Activated CD4-positive, alpha-beta T cell treated with anti-CD3 and anti-CD28 coated beads, Interleukin-2, amount 50 U/mL, for 48 hours (primary cell): ENCODE measurements at regions not wholly inside any gene's neighbourhood (a gene's known extent, or its start where the extent isn't known, plus 50 kb on each side); places are given as distances from the start of the nearest gene placed in this dataset.

Experiments
- DNase-seq, 2 experiments: peaks; one replicate each; pipeline ENCODE4 v3.0.0-alpha.2; 2020

- DNase-seq = no peak
These were observed 381.0 kb downstream of the SOX2 start for GRCh38 chr3:182092662-182093262.

DNA sequence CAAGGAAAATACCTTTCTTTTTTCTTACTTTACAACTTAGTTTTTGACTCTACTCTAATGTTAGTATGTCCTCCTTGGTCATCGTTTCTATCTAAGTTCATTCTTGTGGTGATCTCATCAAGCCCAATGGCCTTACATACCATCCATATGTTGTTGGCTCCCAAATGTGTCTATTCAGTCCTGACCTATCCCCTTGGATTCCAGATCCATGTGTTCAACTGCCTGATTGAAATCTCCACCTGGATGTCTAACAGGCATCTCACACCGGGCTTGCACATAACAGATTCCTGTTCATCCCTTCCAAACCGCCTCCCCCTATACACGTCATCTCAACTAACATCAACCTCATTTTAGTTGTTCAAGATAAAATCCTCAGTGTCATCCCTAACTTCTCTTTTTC, 382.6 kb downstream of the SOX2 start:
- DNase-seq = no peak

DNA sequence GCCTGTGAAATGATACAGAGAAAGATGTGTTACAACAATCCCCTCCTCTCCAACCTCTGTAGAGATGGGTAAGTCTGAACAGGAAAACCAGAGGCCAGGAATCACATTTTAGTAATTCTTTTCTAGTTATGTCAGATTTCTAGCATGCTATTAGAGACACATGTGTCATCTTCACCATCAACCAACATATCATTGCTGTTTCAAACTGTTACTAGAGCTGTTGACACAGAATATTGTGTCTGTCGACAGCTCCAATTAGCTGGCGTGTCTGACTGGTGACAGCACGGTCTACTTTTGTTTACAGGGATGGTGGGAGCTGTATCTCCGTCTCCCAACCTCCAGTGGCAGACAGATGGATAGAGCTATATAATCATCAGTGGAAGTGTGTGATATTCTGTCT, 393.2 kb downstream of the SOX2 start:
- no peak for DNase-seq

DNA sequence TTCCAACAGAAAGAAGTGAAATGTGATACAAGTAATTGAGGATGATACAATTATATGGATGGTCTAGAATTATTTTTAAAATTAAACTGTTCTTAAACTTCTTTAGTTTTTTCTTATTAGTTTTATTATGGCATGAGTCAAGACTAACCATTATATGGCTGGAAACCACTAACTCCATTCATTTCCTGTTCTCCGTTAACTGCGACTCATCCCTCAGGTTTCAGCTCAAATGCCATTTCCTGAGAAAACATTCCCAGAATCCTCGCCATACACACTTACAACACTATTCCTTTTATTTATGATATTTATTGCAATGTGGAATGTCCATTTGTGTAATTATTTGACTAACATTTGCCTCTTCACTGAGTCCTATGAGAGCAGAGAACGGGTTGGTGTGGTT, 394.1 kb downstream of the SOX2 start:
- DNase-seq = no peak

DNA sequence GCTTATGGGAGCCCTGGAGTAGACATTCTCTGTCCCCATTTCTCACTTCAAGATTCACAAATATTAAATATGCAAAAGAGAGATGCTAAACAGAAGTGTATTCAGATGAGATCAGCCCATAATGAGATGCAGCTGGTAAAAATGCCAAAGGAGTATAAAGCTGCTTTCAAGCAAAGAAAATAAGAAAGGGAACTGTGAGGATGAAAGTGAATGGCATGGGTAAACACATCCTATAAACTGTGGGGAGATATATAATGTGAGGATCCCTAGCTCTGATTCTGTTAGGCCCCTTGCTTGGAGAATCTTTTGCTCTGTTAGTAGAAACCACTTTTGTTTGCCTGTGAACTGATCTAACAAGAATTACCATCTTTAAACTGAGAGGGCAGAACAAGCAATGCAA, 396.6 kb downstream of the SOX2 start:
- no peak for DNase-seq

- no peak for DNase-seq
These were observed 400.2 kb downstream of the SOX2 start for GRCh38 chr3:182111967-182112366.

- no peak for DNase-seq
These were observed 403.7 kb downstream of the SOX2 start for GRCh38 chr3:182115328-182116015.

DNA sequence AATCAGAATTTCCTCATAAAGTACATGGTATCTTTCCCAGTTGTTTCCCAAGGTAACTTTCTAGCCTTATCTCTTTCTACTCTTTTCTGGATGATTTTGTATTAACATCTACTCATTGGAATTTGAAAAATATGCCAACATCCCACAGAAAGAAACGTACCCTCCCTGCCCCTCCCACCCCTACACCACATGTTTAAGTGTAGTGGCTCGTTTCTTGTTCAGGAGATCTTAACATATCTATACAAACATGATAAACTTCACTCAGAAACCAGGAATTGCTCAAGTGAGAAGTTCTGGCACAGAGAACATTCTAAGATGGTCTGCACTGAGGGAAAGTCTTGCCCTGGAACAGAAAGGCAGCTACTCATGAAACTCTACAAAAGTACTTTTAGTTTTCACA, 404.7 kb downstream of the SOX2 start:
- no peak for DNase-seq

DNA sequence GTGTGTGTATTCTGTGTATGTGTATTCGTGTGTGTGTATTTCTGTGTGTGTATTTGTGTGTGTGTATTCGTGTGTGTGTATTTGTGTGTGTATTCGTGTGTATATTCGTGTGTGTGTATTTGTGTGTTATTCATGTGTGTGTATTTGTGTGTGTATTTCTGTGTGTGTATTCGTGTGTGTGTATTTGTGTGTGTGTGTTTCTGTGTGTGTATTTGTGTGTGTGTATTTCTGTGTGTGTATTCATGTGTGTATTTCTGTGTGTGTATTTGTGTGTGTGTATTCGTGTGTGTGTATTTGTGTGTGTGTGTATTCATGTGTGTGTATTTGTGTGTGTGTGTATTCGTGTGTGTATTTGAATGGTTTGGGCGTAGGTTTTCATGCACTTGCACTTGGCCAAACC, 405.4 kb downstream of the SOX2 start:
- no peak for DNase-seq

- no peak for DNase-seq
These were observed 405.9 kb downstream of the SOX2 start for GRCh38 chr3:182117583-182117982.

- DNase-seq = no peak
These were observed 406.3 kb downstream of the SOX2 start for GRCh38 chr3:182118066-182118465.

- no peak for DNase-seq
These were observed 409.7 kb downstream of the SOX2 start for GRCh38 chr3:182121401-182121800.

DNA sequence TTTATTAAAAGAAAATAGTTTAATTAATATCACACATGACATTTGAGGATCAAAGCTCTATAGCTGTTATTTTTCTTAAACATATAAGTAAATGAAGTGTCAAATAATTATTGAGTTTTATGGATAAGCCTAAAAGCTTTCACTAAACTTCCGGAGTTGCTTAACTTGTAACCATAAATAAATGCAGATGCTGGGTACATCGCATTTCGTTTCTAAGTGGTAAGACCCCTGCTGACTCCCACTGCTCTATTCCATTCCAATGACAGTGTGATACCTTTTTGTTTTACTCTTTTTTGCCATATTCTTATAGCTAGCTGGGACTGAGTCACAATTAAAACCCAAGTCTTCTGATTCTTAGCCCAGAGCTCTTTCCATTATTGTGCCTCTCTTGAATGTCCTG, 411.1 kb downstream of the SOX2 start:
- DNase-seq = no peak

GRCh38 chr3:182124187-182124586, 412.5 kb downstream of the SOX2 start:
- no peak for DNase-seq

GRCh38 chr3:182124716-182125115, 413.0 kb downstream of the SOX2 start:
- DNase-seq = no peak

DNA sequence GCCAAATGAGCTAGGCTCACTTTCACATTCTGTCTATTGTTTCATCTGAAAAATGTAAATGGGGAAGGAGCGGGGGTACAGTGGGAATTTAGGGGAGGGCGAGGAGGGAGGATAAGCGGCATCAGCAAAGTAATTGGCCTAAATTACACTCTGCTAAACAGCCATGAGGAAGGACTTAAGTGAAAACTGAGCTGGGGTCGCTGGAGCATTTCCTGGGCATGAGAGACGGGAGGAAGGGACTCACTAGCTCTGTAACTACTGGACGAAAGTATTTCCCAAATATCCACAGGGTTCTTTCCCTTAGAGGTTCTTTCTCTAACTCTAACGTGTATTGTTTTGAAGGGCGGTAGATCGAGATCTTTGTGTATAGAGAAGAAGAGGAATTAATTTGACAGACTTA, 418.0 kb downstream of the SOX2 start:
- no peak for DNase-seq

DNA sequence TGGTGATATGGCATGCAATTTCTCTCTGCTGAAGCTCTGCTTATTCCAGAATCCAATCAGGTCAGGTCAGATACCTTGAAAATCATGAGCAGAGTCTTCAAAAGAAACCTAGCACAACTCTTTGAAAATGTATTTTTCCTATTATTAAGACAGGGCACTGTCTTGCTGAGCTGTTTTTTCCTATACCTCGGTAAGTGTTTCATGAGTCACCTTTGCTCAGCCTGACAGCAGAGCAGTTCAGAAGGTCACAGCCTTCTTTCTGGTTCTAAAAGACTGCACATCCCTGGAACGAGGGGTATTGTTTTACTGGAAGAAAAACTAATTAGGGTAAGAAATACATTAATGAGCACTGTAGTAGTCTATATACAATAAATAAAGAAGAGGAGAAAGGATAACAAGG, 422.0 kb downstream of the SOX2 start:
- no peak for DNase-seq

DNA sequence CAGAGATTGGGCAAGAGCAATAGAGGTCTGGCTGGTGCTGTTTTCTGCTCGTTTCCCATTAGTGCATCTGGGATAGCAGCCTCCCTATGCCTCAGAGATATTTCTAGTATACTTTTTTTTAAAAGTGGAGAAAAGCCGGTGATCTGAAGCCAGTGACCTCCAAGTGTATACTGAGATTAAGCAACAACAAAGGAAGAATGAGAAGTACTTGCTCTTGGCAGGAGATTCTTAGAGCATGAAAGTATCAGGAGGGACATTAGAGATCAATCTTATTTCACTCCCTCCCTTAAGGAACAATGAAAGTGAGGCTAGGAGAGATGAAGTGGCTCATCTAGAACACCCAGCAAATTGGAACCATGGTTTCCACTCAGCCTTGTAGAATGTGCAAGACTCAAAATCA, 423.3 kb downstream of the SOX2 start:
- DNase-seq = no peak

GRCh38 chr3:182136008-182136910, 424.5 kb downstream of the SOX2 start:
- no peak for DNase-seq

DNA sequence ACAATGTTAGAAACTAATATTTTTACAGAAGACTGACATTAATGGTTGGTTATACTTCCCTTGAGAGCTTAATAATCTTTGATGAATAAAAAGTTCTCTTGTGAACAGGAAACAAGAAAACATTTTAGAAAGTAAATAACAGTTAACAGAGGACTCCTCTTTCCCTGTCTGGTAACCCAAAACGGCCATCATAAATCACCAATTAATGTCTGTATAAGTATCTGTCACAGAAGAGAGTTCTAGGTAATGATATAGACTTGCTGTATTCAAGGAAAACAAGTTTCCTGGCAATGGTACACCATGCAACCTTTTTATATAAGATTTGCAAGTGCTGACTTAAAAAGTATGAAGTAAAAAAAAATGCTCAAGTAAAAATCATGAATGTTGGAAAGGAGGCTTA, 426.7 kb downstream of the SOX2 start:
- no peak for DNase-seq

DNA sequence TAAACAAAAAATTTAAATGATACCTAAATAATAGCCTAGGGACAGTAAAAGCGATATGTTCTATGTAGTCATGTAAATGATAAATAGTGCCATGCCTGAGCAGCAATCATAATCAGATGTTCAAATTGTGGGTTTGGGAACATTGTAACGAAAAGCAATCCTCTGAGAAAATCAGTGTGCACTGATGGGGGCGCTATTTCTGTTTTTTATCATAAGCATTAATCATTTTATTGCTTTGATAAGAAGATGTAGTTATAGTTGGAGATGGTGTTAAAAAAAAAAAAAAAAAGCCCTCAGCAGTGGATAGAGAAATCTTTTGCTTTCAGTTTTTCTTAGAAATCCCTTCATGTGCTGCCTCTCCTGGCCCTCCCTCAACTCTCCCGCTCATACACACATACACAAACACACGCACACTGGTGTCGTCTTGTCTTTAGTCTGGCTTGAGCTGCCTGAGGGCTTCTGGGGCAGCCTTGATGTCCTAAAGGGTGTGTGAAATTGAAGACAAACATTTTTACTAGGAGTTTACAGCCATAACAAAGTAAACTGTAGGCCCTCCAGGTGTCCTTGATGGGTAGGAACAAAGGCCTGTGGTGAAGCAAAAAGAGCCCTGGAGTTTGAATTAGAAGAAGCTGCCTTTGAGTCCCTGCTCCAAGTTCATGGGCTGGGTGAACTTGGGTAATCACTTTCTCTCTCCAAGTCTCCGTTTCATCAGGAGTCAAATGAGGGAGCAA, 428.1 kb downstream of the SOX2 start:
- no peak for DNase-seq

- no peak for DNase-seq
These were observed 431.2 kb downstream of the SOX2 start for GRCh38 chr3:182142928-182143327.

GRCh38 chr3:182143903-182144302, 432.2 kb downstream of the SOX2 start:
- DNase-seq = no peak
